Neural progenitor cell (in vitro differentiated cells): ENCODE measurements at regions not wholly inside any gene's neighbourhood (a gene's known extent, or its start where the extent isn't known, plus 50 kb on each side); places are given as distances from the start of the nearest gene placed in this dataset.
"Not testable (repeated sequence)": the region's sequence is repeated elsewhere in the genome, so short reads cannot be mapped to it uniquely, and the experiment has no call there.

ENCODE experiments used
- EZH2 ChIP-seq: fragments of 200-600 bp; sonication (generic); IDR thresholded peaks from 2 replicates; pipeline ENCODE4 v1.6.1; 2017; ENCODE audit warnings: antibody characterized with exemption, mild to moderate bottlenecking, moderate library complexity
- EZH2phosphoT487 ChIP-seq: fragments of 200-600 bp; sonication (generic); IDR thresholded peaks from 2 replicates; pipeline ENCODE4 v1.6.1; 2017; ENCODE audit warnings: antibody characterized with exemption
- TF ChIP-seq, protein P1 (sequence below): fragments of 200-600 bp; sonication (generic); IDR thresholded peaks from 2 replicates; pipeline ENCODE4 v1.5.1; 2017; ENCODE audit warnings: antibody characterized with exemption, mild to moderate bottlenecking

DNA sequence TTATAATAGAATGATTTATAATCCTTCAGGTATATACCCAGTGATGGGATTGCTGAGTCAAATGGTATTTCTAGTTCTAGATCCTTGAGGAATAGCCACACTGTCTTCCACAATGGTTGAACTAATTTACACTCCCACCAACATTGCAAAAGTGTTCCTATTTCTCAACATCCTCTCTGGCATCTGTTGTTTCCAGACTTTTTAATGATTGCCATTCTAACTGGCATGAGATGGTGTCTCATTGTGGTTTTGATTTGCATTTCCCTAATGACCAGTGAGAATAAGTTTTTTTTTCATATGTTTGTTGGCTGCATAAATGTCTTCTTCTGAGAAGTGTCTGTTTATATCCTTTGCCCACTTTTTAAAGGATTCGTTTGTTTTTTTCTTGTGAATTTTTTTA, 615.1 kb downstream of the STK39 start:
- TF ChIP-seq, protein P1, sequence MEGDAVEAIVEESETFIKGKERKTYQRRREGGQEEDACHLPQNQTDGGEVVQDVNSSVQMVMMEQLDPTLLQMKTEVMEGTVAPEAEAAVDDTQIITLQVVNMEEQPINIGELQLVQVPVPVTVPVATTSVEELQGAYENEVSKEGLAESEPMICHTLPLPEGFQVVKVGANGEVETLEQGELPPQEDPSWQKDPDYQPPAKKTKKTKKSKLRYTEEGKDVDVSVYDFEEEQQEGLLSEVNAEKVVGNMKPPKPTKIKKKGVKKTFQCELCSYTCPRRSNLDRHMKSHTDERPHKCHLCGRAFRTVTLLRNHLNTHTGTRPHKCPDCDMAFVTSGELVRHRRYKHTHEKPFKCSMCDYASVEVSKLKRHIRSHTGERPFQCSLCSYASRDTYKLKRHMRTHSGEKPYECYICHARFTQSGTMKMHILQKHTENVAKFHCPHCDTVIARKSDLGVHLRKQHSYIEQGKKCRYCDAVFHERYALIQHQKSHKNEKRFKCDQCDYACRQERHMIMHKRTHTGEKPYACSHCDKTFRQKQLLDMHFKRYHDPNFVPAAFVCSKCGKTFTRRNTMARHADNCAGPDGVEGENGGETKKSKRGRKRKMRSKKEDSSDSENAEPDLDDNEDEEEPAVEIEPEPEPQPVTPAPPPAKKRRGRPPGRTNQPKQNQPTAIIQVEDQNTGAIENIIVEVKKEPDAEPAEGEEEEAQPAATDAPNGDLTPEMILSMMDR = not testable (repeated sequence)
- not testable (repeated sequence) for TF ChIP-seq EZH2, EZH2phosphoT487
